GM23338 (cell line): ENCODE measurements at regions not wholly inside any gene's neighbourhood (a gene's known extent, or its start where the extent isn't known, plus 50 kb on each side); places are given as distances from the start of the nearest gene placed in this dataset.

Experiments
- ATAC-seq: fragments of 200-7000 bp; cut with Tn5 transposase; 3 replicates; pipeline ENCODE4 v1.9.1; 2020
- DNase-seq: peaks from one replicate; pipeline ENCODE4 v3.0.0-alpha.2; 2015; ENCODE audit warnings: low spot score
- H2AFZ ChIP-seq: fragments of 200-600 bp; sonication (generic); 2 replicates; pipeline ENCODE4 v1.8.0; 2016; ENCODE audit warnings: antibody characterized with exemption, mild to moderate bottlenecking, moderate library complexity
- H3F3A ChIP-seq: fragments of 200-600 bp; sonication (generic); replicated peaks from 2 replicates; pipeline ENCODE4 v1.8.0; 2017; ENCODE audit warnings: antibody characterized with exemption, mixed run types, low read depth
- H3K27ac ChIP-seq: fragments of 200-600 bp; sonication (generic); 2 replicates; pipeline ENCODE4 v1.6.1; 2016; ENCODE audit warnings: low read depth
- H3K27me3 ChIP-seq: fragments of 200-600 bp; sonication (generic); 2 replicates; pipeline ENCODE4 v1.8.0; 2016; ENCODE audit warnings: mild to moderate bottlenecking, mixed run types, moderate library complexity; ENCODE audit not compliant: insufficient read depth
- H3K36me3 ChIP-seq: fragments of 200-600 bp; sonication (generic); 2 replicates; pipeline ENCODE4 v1.8.0; 2016; ENCODE audit warnings: mild to moderate bottlenecking; ENCODE audit not compliant: insufficient read depth
- H3K4me1 ChIP-seq: fragments of 200-600 bp; sonication (generic); 2 replicates; pipeline ENCODE4 v1.8.0; 2016; ENCODE audit warnings: mild to moderate bottlenecking, moderate library complexity; ENCODE audit not compliant: insufficient read depth
- H3K4me2 ChIP-seq: fragments of 200-600 bp; sonication (generic); 2 replicates; pipeline ENCODE4 v1.7.1; 2017; ENCODE audit warnings: mixed run types
- H3K4me3 ChIP-seq: fragments of 200-600 bp; sonication (generic); 2 replicates; pipeline ENCODE4 v1.6.1; 2016; ENCODE audit warnings: mixed run types
- H3K79me2 ChIP-seq: fragments of 200-600 bp; sonication (generic); replicated peaks from 2 replicates; pipeline ENCODE4 v1.8.0; 2017; ENCODE audit warnings: mild to moderate bottlenecking; ENCODE audit not compliant: insufficient read depth
- H3K9me2 ChIP-seq: fragments of 200-600 bp; sonication (generic); 2 replicates; pipeline ENCODE4 v1.8.0; 2017; ENCODE audit not compliant: insufficient read depth
- H4K20me1 ChIP-seq: fragments of 200-600 bp; sonication (generic); replicated peaks from 2 replicates; pipeline ENCODE4 v1.8.0; 2017; ENCODE audit warnings: mild to moderate bottlenecking; ENCODE audit not compliant: insufficient read depth
- H3K27ac Mint-ChIP-seq: 2 replicates; pipeline ENCODE4 v1.8.0; 2020; ENCODE audit warnings: inconsistent platforms, mild to moderate bottlenecking, moderate library complexity, mixed read lengths
- H3K27me3 Mint-ChIP-seq: 3 replicates; pipeline ENCODE4 v1.8.0; 2022; ENCODE audit warnings: low read depth, mild to moderate bottlenecking, moderate library complexity, mixed read lengths, inconsistent platforms; ENCODE audit not compliant: insufficient read depth, poor library complexity
- H3K36me3 Mint-ChIP-seq: 3 replicates; pipeline ENCODE4 v1.8.0; 2021; ENCODE audit warnings: low read depth, mild to moderate bottlenecking, inconsistent platforms, moderate library complexity, mixed read lengths
- H3K4me1 Mint-ChIP-seq: 3 replicates; pipeline ENCODE4 v1.8.0; 2020; ENCODE audit warnings: mild to moderate bottlenecking, inconsistent platforms, mixed read lengths
- H3K4me3 Mint-ChIP-seq: 3 replicates; pipeline ENCODE4 v1.8.0; 2021; ENCODE audit warnings: moderate library complexity, mild to moderate bottlenecking, inconsistent platforms, mixed read lengths
- H3K9me3 Mint-ChIP-seq: 3 replicates; pipeline ENCODE4 v1.8.0; 2020; ENCODE audit warnings: moderate library complexity, mild to moderate bottlenecking, inconsistent platforms, mixed read lengths
- CREB1 ChIP-seq: fragments of 250-450 bp; sonication (Bioruptor Pico); IDR thresholded peaks from 2 replicates; pipeline ENCODE4 v1.5.0; 2020; ENCODE audit warnings: low read depth, mild to moderate bottlenecking, moderate library complexity
- EZH2 ChIP-seq: fragments of 200-600 bp; sonication (generic); IDR thresholded peaks from one replicate; pipeline ENCODE4 v1.8.0; 2017; ENCODE audit warnings: antibody characterized with exemption, mild to moderate bottlenecking, low read depth; ENCODE audit not compliant: unreplicated experiment
- EZH2phosphoT487 ChIP-seq: fragments of 200-600 bp; sonication (generic); IDR thresholded peaks from one replicate; pipeline ENCODE4 v1.8.1; 2018; ENCODE audit warnings: antibody characterized with exemption; ENCODE audit not compliant: unreplicated experiment
- JUNB ChIP-seq: IDR thresholded peaks from one replicate; pipeline ENCODE4 v1.6.1; 2016; ENCODE audit warnings: antibody characterized with exemption; ENCODE audit not compliant: unreplicated experiment
- POLR2AphosphoS5 ChIP-seq: IDR thresholded peaks from 2 replicates; pipeline ENCODE4 v1.6.1; 2016; ENCODE audit warnings: antibody characterized with exemption, low read depth
- STAT1 ChIP-seq: IDR thresholded peaks from one replicate; pipeline ENCODE4 v1.6.1; 2016; ENCODE audit warnings: antibody characterized with exemption; ENCODE audit not compliant: unreplicated experiment
- ZNF114 ChIP-seq: fragments of 250-450 bp; sonication (Bioruptor Pico); IDR thresholded peaks from 2 replicates; pipeline ENCODE4 v1.5.0; 2020; ENCODE audit warnings: mild to moderate bottlenecking, moderate library complexity
- TF ChIP-seq, protein P1 (sequence below): IDR thresholded peaks from 2 replicates; pipeline ENCODE4 v1.6.1; 2016; ENCODE audit warnings: antibody characterized with exemption
- TF ChIP-seq, protein P2 (sequence below): IDR thresholded peaks from one replicate; pipeline ENCODE4 v1.6.1; 2018; ENCODE audit warnings: antibody characterized with exemption; ENCODE audit not compliant: unreplicated experiment

DNA sequence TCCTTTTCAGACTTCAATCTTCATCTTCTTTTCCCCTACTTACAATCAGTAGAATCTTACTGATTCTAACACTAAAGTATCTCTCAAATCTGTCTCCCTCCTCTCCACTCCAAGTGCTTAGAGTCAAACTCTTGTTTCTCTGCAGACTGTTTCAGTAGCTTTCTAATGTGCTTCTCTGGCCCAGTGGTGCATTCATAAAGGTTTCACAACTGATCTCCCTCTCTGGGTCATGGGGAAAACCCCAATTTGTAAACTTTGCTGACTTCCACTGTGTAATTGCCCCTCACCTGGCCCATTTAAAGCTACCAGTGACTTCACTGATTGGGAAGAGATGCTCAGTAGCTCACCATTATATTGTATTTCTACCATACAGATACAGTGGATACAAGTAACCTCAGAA is 183.6 kb downstream of the FAXC start (continued):
- TF ChIP-seq, protein P1, sequence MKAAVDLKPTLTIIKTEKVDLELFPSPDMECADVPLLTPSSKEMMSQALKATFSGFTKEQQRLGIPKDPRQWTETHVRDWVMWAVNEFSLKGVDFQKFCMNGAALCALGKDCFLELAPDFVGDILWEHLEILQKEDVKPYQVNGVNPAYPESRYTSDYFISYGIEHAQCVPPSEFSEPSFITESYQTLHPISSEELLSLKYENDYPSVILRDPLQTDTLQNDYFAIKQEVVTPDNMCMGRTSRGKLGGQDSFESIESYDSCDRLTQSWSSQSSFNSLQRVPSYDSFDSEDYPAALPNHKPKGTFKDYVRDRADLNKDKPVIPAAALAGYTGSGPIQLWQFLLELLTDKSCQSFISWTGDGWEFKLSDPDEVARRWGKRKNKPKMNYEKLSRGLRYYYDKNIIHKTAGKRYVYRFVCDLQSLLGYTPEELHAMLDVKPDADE = no peak
- TF ChIP-seq, protein P2, sequence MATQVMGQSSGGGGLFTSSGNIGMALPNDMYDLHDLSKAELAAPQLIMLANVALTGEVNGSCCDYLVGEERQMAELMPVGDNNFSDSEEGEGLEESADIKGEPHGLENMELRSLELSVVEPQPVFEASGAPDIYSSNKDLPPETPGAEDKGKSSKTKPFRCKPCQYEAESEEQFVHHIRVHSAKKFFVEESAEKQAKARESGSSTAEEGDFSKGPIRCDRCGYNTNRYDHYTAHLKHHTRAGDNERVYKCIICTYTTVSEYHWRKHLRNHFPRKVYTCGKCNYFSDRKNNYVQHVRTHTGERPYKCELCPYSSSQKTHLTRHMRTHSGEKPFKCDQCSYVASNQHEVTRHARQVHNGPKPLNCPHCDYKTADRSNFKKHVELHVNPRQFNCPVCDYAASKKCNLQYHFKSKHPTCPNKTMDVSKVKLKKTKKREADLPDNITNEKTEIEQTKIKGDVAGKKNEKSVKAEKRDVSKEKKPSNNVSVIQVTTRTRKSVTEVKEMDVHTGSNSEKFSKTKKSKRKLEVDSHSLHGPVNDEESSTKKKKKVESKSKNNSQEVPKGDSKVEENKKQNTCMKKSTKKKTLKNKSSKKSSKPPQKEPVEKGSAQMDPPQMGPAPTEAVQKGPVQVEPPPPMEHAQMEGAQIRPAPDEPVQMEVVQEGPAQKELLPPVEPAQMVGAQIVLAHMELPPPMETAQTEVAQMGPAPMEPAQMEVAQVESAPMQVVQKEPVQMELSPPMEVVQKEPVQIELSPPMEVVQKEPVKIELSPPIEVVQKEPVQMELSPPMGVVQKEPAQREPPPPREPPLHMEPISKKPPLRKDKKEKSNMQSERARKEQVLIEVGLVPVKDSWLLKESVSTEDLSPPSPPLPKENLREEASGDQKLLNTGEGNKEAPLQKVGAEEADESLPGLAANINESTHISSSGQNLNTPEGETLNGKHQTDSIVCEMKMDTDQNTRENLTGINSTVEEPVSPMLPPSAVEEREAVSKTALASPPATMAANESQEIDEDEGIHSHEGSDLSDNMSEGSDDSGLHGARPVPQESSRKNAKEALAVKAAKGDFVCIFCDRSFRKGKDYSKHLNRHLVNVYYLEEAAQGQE = no peak

DNA sequence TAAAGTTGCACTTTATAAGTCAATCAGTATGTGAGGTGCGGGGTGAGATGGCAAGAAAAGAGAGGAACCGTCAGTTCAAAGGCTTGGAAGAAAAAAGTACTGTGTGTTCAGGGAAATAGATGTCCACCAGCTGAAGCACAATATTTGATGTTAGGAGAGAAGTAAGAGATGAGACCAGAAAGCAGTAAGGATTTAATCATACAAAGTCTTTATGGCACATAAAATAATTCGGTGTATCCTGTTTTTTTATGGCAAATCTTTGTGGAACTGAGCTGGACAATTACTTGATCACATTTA is 197.2 kb downstream of the FAXC start:
- Histone ChIP-seq H3K4me2 (no peak overlapping the region), H3K9me2 (0 out of 2 replicates have a peak, but pooled peaks cover 7% of the 10 kb centered on the region), H3F3A (no peaks in the 10 kb centered on the region), H3K27me3 (no peaks in the 10 kb centered on the region), H2AFZ (no peak overlapping the region), H3K4me1 (no peaks in the 10 kb centered on the region), H3K36me3 (no peaks in the 10 kb centered on the region), H4K20me1 (no peaks in the 10 kb centered on the region), H3K79me2 (no peaks in the 10 kb centered on the region), H3K4me3 (no peak overlapping the region), H3K27ac (no peak overlapping the region)
- Mint-ChIP-seq H3K9me3 (no peaks in the 10 kb centered on the region), H3K27me3 (no peaks in the 10 kb centered on the region), H3K36me3 (no peaks in the 10 kb centered on the region), H3K4me1 (peaks cover 10% of the 10 kb centered on the region), H3K27ac (no peak overlapping the region), H3K4me3 (no peak overlapping the region)
- DNase-seq (no peak), ATAC-seq (no peak)
- TF ChIP-seq JUNB = no peak
- TF ChIP-seq ZNF114 (CRISPR knock-in tag) = no peak
- TF ChIP-seq, protein P1 = no peak
- no peak for TF ChIP-seq EZH2phosphoT487

DNA sequence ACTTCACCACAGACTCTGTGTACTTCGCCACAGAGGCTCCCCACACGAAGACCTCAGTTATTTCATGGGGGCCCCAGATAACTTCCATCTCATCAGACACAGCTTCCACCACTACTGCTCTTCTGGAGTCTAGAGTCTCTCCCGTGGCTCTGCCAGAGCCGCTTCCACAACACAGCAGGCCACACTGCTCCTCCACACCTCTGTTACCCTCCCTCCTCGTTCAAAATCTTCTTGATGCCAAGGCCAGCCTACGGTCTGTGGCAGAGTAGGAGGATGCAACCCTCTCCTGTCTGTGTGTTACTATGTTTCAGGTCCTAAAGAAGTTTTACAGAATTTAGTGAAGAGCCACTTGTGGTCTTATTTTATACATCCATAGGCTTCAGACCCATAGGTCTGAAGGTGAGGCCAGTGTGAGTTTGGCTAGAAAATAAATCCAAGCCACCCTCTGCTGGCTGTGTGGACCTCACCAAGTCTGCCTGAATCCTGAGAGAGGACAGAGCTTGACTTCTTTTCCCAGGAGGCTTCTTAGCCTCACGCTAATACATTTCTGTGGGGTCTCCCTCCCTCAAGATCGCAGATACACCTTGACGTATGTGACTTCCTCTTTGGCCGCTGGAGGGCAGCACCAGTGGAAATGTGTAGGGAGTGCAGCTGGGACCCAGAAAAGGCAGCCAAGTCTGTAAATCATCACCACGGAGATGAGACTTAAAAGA is 197.7 kb downstream of the FAXC start:
- Histone ChIP-seq H3F3A (no peaks in the 10 kb centered on the region), H3K27me3 (no peaks in the 10 kb centered on the region), H3K4me2 (no peak overlapping the region), H3K9me2 (0 out of 2 replicates have a peak, but pooled peaks cover 7% of the 10 kb centered on the region), H2AFZ (peak overlapping the region; percentile 8; the same call in 1 of the 2 replicates), H3K79me2 (no peaks in the 10 kb centered on the region), H3K27ac (no peak overlapping the region), H3K4me3 (no peak overlapping the region), H3K36me3 (no peaks in the 10 kb centered on the region), H4K20me1 (no peaks in the 10 kb centered on the region), H3K4me1 (no peaks in the 10 kb centered on the region)
- Mint-ChIP-seq H3K36me3 (no peaks in the 10 kb centered on the region), H3K4me1 (peaks cover 13% of the 10 kb centered on the region), H3K4me3 (no peak overlapping the region), H3K9me3 (no peaks in the 10 kb centered on the region), H3K27me3 (no peaks in the 10 kb centered on the region), H3K27ac (no peak overlapping the region)
- ATAC-seq = peak; percentile 98
- DNase-seq = peak; percentile 86
- TF ChIP-seq POLR2AphosphoS5 = no peak
- peak; percentile 24; the same call in 1 of the 2 replicates for TF ChIP-seq CREB1 (CRISPR knock-in tag)
- TF ChIP-seq EZH2 = no peak
- TF ChIP-seq, protein P1 = no peak
- no peak for TF ChIP-seq STAT1
- no peak for TF ChIP-seq JUNB
